ENCODE measurements at regions not wholly inside any gene's neighbourhood (a gene's known extent, or its start where the extent isn't known, plus 50 kb on each side); places are given as distances from the start of the nearest gene placed in this dataset.
"Not testable (repeated sequence)": the region's sequence is repeated elsewhere in the genome, so short reads cannot be mapped to it uniquely, and the experiment has no call there.

DNA sequence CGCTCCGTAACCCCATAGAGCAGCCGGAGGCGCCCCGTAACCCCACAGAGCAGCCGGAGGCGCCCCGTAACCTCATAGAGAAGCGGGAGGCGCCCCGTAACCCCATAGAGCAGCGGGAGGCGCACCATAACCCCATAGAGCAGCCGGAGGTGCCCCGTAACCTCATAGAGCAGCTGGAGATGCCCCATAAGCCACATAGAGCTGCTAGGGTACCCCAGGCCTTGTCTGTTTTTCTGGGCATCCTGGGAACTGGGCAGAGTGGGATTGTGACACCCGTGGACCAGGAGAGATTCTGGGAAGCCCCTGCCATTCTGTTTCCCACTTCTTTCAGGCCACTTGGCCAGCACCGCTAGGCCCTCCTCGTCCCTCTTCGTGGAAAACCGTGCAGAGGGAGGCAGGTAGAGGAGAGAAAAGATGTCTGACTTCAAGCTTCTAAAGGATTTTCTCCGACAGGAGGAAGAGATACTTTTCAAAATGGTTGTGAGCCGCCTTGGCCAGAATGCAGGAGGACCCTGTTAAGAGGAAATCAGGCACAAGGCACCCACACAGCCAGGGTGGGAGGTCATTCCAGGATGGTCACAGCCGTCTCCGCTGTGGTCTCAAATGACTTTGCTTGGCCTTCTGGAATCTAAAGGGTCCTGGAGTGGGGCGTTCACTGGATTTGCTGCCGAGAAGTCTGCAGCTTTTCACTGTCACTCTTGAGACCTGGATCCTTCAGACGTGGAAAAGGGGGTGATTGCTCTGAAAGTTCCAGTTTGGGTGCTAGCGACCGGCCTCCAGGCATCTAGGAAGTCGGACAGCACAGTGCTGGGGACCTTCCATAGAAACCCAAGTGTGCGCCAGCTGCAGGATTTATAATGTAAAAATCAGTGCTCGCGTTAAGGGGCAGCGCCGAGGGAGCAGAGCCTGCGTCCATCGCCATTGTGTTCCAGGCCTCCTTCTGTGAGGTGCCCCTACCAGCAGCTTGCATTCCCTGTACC lies 178.3 kb upstream of the ZNF469 start:
- TF ChIP-seq EZH2 (IDR thresholded peaks at IDR 0.05; ENCODE audit: insufficient read depth, poor library complexity, severe bottlenecking); EZH2phosphoT487 (IDR thresholded peaks at IDR 0.05; ENCODE audit: insufficient read depth, low read depth): not testable (repeated sequence)

Measured in GM23248 (cell line).